ENCODE measurements at regions not wholly inside any gene's neighbourhood (a gene's known extent, or its start where the extent isn't known, plus 50 kb on each side); places are given as distances from the start of the nearest gene placed in this dataset.

DNA sequence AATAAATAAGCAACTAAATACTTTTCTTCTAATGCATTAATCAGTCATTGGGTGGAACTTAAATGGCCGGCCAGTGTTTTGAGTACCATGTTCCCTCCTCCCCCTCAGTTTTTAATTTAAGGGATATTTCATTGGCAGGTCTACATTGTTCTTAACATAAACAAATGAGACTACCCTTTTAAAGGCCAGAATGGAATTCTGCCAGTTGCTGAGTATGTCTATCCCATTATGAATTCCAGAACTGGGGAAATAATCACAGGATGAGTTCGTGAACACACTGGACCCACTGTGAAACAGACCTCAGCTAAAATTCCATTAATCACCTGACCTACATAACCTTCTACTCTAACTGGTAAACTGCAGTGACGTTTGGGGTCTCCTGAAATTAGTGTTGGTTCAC is 305.5 kb upstream of the PKN2 start:
- no peak for DNase-seq (ENCODE audit: low read depth)

DNA sequence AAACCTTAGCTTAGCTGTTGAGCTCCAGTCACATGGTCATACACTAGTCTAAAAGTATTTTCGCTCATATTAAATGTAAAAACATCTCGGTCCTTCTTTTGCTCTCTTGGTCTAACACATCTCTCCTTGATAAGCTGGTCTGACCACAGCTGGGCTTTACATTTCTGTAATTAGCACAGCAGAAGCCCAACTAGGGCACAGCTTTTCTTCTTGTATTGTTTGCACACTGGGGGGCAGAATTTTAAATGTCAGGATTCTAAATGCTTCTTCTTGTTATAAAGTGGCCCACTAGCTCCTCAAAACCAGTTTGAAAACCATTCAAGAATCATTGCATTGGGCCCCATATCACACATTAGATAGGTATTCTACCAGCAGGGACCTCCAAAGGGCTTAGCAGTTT is 289.1 kb upstream of the PKN2 start:
- DNase-seq (ENCODE audit: low read depth) = no peak

GRCh38 chr1:88398338-88398737 is 285.7 kb upstream of the PKN2 start:
- no peak for DNase-seq (ENCODE audit: low read depth)

GRCh38 chr1:88399690-88400089 is 284.4 kb upstream of the PKN2 start:
- no peak for DNase-seq (ENCODE audit: low read depth)

- no peak for DNase-seq (ENCODE audit: low read depth)
Observed at GRCh38 chr1:88401313-88401712, 282.8 kb upstream of the PKN2 start.

DNA sequence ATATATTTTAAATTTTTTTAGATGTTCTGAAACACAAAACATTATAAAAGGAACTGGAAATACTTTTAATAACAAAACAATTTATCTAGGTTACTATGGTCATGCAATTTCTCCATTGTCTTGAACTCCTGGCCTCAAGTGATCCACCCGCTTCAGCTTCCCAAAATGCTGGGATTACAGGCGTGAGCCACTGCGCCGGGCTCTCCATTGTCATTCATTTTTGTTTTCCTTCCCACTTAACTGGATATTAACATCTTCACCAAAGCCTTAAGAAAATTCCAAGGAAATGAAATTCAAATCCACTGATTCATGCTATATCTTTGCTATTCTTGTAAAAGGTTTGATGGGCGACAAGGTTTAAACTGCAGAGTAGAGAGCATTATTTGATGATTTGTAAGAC is 279.5 kb upstream of the PKN2 start:
- DNase-seq (ENCODE audit: low read depth) = no peak

DNA sequence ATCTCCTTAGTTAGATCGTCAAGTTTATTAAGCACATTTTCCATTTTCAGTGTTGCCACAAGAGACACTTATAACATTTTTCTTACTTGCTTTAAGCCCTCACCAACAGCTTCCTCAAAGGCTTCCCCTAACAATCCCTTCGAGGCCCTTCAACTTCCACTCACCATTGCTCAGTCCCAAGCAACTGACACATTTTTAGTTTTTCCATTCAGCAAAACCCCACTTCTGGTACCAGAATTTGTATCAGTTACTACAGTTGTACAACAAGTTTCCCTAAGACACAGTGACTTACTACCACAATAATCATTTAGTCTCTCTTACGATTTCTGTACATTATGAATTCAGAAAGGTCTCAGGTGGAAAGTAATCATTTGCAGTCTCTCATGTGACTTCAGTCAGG is 276.8 kb upstream of the PKN2 start:
- no peak for DNase-seq (ENCODE audit: low read depth)

- no peak for DNase-seq (ENCODE audit: low read depth)
Observed at GRCh38 chr1:88421997-88422396, 262.1 kb upstream of the PKN2 start.

- no peak for DNase-seq (ENCODE audit: low read depth)
Observed at GRCh38 chr1:88433556-88433955, 250.5 kb upstream of the PKN2 start.

GRCh38 chr1:88434836-88435235 is 249.2 kb upstream of the PKN2 start:
- no peak for DNase-seq (ENCODE audit: low read depth)

GRCh38 chr1:88441022-88441421 is 243.1 kb upstream of the PKN2 start:
- DNase-seq (ENCODE audit: low read depth) = no peak

GRCh38 chr1:88451856-88452255 is 232.2 kb upstream of the PKN2 start:
- DNase-seq (ENCODE audit: low read depth) = no peak

DNA sequence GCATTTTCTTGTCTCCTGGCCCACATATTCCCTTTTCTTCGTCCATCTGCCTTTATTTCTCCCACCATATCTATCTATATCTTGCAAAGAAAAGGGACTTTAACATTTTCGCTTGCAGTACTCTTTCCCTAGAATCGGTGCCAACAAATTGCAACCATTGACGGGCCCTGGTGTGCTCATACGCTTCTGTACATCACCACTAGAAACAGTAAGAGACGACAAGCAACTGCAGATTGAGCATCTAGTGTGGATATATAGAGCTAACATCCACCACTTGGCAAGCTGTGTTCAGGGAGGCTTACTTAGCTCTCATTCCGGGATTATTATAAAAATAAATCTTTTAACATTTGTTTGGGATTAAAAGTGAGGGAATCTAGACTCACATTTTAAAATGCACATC is 230.8 kb upstream of the PKN2 start:
- DNase-seq (ENCODE audit: low read depth) = no peak

DNA sequence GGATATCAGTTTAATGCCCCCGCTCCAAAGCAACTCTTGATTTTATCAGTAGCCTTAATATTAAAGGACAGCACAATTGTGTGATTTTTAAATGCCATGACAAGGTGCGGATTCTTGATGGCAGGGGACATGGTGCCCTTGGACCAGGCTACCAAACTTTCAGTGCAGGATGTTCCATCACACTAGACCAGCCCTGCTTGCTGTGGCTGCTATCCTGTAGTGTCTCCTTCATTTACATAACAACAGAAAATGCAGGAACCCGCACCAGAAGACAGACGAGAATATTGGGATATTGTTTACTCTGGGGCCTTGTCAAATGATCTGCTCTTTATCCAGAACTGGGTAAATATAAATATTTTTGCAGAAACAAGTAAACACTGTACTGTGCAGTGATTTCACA is 229.3 kb upstream of the PKN2 start:
- no peak for DNase-seq (ENCODE audit: low read depth)

- DNase-seq (ENCODE audit: low read depth) = no peak
Observed at GRCh38 chr1:88455621-88456256, 228.3 kb upstream of the PKN2 start.

GRCh38 chr1:88457197-88457596 is 226.9 kb upstream of the PKN2 start:
- DNase-seq (ENCODE audit: low read depth) = no peak

DNA sequence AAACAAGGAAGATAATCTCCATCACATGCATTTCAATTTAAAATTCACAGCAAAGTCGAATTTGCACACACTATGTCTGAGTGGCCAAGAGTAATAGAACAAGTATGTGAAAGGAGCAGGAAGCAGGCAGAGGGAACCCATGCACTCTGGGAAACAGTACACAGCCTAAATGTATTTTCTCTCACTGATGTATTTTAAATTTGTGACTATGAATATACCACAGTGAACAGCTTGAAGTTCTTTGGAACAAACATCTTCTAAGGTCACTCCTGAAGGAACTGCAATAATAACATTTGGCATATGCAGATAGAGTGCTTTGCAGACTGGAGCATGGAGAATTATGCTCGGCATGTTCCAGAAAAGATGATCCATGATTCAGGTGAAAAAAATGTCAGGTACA is 223.1 kb upstream of the PKN2 start:
- no peak for DNase-seq (ENCODE audit: low read depth)

GRCh38 chr1:88462096-88462487 is 222.0 kb upstream of the PKN2 start:
- DNase-seq (ENCODE audit: low read depth) = no peak

- DNase-seq (ENCODE audit: low read depth) = no peak
Observed at GRCh38 chr1:88462488-88463261, 221.4 kb upstream of the PKN2 start.

GRCh38 chr1:88463401-88463985 is 220.6 kb upstream of the PKN2 start:
- no peak for DNase-seq (ENCODE audit: low read depth)

- no peak for DNase-seq (ENCODE audit: low read depth)
Observed at GRCh38 chr1:88466011-88466410, 218.1 kb upstream of the PKN2 start.

GRCh38 chr1:88466899-88467580 is 217.0 kb upstream of the PKN2 start:
- no peak for DNase-seq (ENCODE audit: low read depth)

GRCh38 chr1:88472298-88472697 is 211.8 kb upstream of the PKN2 start:
- DNase-seq (ENCODE audit: low read depth) = no peak
